Neural cell (in vitro differentiated cells): ENCODE measurements at regions not wholly inside any gene's neighbourhood (a gene's known extent, or its start where the extent isn't known, plus 50 kb on each side); places are given as distances from the start of the nearest gene placed in this dataset.

Experiments used
- H2AFZ ChIP-seq: fragments of 200-600, 300-800 bp; sonication (generic), shearing (Covaris generic); 2 replicates; pipeline ENCODE4 v1.6.0; 2014; ENCODE audit warnings: low read depth, mild to moderate bottlenecking, antibody characterized with exemption, low read length, moderate library complexity
- H3F3A ChIP-seq: fragments of 200-600 bp; shearing (Covaris generic); 2 replicates; pipeline ENCODE4 v1.6.1; 2016; ENCODE audit warnings: mild to moderate bottlenecking, moderate library complexity, mixed read lengths, antibody characterized with exemption, low read length; ENCODE audit not compliant: insufficient read depth, poor library complexity, severe bottlenecking
- H3K27ac ChIP-seq: fragments of 200-600, 300-800 bp; sonication (generic), shearing (Covaris generic); 2 replicates; pipeline ENCODE4 v1.5.1; 2014; ENCODE audit warnings: mild to moderate bottlenecking, low read length, moderate library complexity
- H3K27me3 ChIP-seq: fragments of 300-800, 200-600 bp; sonication (generic), shearing (Covaris generic); 2 replicates; pipeline ENCODE4 v1.6.0; 2014; ENCODE audit warnings: mild to moderate bottlenecking, low read depth, low read length, moderate library complexity; ENCODE audit not compliant: insufficient read depth
- H3K36me3 ChIP-seq: fragments of 300-800, 200-600 bp; sonication (generic), shearing (Covaris generic); 2 replicates; pipeline ENCODE4 v1.5.1; 2014; ENCODE audit warnings: mild to moderate bottlenecking, antibody characterized with exemption, low read length, moderate library complexity; ENCODE audit not compliant: insufficient read depth
- H3K4me2 ChIP-seq: fragments of 300-800, 200-600 bp; sonication (generic), shearing (Covaris generic); 2 replicates; pipeline ENCODE4 v1.6.0; 2014; ENCODE audit warnings: mild to moderate bottlenecking, low read length
- H3K4me3 ChIP-seq: fragments of 300-800, 200-600 bp; sonication (generic), shearing (Covaris generic); 2 replicates; pipeline ENCODE4 v1.5.1; 2014; ENCODE audit warnings: mild to moderate bottlenecking, low read length, moderate library complexity
- H3K79me2 ChIP-seq: fragments of 200-600 bp; shearing (Covaris generic); replicated peaks from 2 replicates; pipeline ENCODE4 v1.6.0; 2014; ENCODE audit warnings: mild to moderate bottlenecking, low read length, moderate library complexity; ENCODE audit not compliant: insufficient read depth
- H3K9ac ChIP-seq: fragments of 300-800, 200-600 bp; sonication (generic), shearing (Covaris generic); 2 replicates; pipeline ENCODE4 v1.6.1; 2016; ENCODE audit warnings: mild to moderate bottlenecking, low read length, mixed read lengths
- H3K9me2 ChIP-seq: fragments of 200-600 bp; shearing (Covaris generic); 2 replicates; pipeline ENCODE4 v1.6.1; 2016; ENCODE audit warnings: mild to moderate bottlenecking, low read length, mixed read lengths; ENCODE audit not compliant: insufficient read depth
- H3K9me3 ChIP-seq: fragments of 200-600, 300-800 bp; sonication (generic), shearing (Covaris generic); 2 replicates; pipeline ENCODE4 v1.6.1; 2016; ENCODE audit warnings: mild to moderate bottlenecking, mixed run types, low read length, moderate library complexity, mixed read lengths
- H4K20me1 ChIP-seq: fragments of 200-600 bp; shearing (Covaris generic); 2 replicates; pipeline ENCODE4 v1.6.1; 2016; ENCODE audit warnings: mild to moderate bottlenecking, mixed run types; ENCODE audit not compliant: insufficient read depth
- EP300 ChIP-seq: fragments of 450-650 bp; conservative IDR thresholded peaks from 2 replicates; pipeline ENCODE4 v1.6.1; 2014; ENCODE audit warnings: antibody characterized with exemption, mild to moderate bottlenecking, moderate library complexity; ENCODE audit not compliant: poor library complexity, severe bottlenecking
- EZH2 ChIP-seq: fragments of 200-600, 300-800 bp; shearing (Covaris generic), sonication (generic); IDR thresholded peaks from 2 replicates; pipeline ENCODE4 v1.6.1; 2014; ENCODE audit warnings: antibody characterized with exemption, low read length, borderline replicate concordance, mild to moderate bottlenecking; ENCODE audit not compliant: insufficient read depth, poor library complexity, severe bottlenecking
- MXI1 ChIP-seq: fragments of 450-650 bp; conservative IDR thresholded peaks from 2 replicates; pipeline ENCODE4 v1.6.1; 2014; ENCODE audit warnings: antibody characterized with exemption, mild to moderate bottlenecking; ENCODE audit not compliant: poor library complexity, severe bottlenecking
- POLR2AphosphoS5 ChIP-seq: IDR thresholded peaks from 2 replicates; pipeline ENCODE4 v1.6.1; 2012
- RAD21 ChIP-seq: fragments of 450-650 bp; conservative IDR thresholded peaks from 2 replicates; pipeline ENCODE4 v1.6.1; 2014; ENCODE audit warnings: antibody characterized with exemption, mild to moderate bottlenecking, moderate library complexity
- SMC3 ChIP-seq: fragments of 450-650 bp; conservative IDR thresholded peaks from 2 replicates; pipeline ENCODE4 v1.6.1; 2014; ENCODE audit warnings: antibody characterized with exemption, mild to moderate bottlenecking, moderate library complexity; ENCODE audit not compliant: poor library complexity
- TAF1 ChIP-seq: IDR thresholded peaks from 2 replicates; pipeline ENCODE4 v1.6.1; 2012; ENCODE audit warnings: low read depth
- TF ChIP-seq, protein P1 (sequence below): fragments of 450-650 bp; IDR thresholded peaks from 2 replicates; pipeline ENCODE4 v1.5.1; 2014; ENCODE audit warnings: antibody characterized with exemption, mild to moderate bottlenecking, moderate library complexity; ENCODE audit not compliant: poor library complexity, severe bottlenecking
- TF ChIP-seq, protein P2 (sequence below): IDR thresholded peaks from 2 replicates; pipeline ENCODE4 v1.6.1; 2012; ENCODE audit warnings: borderline replicate concordance

DNA sequence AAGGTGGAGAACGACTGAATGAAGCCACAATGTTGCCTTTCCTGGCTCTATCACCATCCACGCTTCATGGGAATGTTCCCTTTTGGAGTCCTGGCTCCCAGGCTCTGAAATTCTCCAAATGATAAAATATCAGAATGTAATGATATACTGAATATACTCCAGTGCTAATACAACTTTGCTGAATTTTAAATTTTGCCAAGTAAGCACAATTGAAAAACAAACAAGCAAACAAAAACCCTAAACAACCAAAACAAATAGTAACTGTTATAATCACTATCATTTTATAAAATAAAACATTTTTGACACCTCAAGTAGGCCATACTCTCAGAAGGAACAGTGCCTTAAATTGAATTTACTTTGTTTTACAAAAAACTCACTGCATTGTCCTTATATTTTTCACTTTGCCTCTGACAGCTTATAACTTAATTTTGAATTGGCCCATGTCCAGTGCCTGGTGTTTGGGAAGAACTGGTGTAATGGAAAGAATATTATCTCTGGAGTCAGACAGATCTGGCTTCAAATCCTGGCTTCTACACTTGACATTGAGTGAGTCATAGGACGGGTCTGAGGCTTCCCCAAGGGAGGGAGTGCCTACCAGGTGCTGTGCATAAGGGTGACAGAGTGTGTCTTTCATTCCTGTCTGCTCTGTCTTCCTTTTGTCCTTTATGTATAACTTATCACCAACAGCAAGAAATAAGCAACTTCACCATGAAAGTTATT is 698.3 kb downstream of the EPM2A start:
- no peaks in the 10 kb centered on the region for H3F3A ChIP-seq
- no peak overlapping the region for H3K4me3 ChIP-seq
- TF ChIP-seq, protein P1, sequence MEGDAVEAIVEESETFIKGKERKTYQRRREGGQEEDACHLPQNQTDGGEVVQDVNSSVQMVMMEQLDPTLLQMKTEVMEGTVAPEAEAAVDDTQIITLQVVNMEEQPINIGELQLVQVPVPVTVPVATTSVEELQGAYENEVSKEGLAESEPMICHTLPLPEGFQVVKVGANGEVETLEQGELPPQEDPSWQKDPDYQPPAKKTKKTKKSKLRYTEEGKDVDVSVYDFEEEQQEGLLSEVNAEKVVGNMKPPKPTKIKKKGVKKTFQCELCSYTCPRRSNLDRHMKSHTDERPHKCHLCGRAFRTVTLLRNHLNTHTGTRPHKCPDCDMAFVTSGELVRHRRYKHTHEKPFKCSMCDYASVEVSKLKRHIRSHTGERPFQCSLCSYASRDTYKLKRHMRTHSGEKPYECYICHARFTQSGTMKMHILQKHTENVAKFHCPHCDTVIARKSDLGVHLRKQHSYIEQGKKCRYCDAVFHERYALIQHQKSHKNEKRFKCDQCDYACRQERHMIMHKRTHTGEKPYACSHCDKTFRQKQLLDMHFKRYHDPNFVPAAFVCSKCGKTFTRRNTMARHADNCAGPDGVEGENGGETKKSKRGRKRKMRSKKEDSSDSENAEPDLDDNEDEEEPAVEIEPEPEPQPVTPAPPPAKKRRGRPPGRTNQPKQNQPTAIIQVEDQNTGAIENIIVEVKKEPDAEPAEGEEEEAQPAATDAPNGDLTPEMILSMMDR, result no peak
- no peak for TF ChIP-seq TAF1
- TF ChIP-seq EP300, result no peak
- no peak for TF ChIP-seq POLR2AphosphoS5
- TF ChIP-seq EZH2, result no peak
- TF ChIP-seq SMC3, result no peak
- TF ChIP-seq MXI1, result no peak
- TF ChIP-seq, protein P2, sequence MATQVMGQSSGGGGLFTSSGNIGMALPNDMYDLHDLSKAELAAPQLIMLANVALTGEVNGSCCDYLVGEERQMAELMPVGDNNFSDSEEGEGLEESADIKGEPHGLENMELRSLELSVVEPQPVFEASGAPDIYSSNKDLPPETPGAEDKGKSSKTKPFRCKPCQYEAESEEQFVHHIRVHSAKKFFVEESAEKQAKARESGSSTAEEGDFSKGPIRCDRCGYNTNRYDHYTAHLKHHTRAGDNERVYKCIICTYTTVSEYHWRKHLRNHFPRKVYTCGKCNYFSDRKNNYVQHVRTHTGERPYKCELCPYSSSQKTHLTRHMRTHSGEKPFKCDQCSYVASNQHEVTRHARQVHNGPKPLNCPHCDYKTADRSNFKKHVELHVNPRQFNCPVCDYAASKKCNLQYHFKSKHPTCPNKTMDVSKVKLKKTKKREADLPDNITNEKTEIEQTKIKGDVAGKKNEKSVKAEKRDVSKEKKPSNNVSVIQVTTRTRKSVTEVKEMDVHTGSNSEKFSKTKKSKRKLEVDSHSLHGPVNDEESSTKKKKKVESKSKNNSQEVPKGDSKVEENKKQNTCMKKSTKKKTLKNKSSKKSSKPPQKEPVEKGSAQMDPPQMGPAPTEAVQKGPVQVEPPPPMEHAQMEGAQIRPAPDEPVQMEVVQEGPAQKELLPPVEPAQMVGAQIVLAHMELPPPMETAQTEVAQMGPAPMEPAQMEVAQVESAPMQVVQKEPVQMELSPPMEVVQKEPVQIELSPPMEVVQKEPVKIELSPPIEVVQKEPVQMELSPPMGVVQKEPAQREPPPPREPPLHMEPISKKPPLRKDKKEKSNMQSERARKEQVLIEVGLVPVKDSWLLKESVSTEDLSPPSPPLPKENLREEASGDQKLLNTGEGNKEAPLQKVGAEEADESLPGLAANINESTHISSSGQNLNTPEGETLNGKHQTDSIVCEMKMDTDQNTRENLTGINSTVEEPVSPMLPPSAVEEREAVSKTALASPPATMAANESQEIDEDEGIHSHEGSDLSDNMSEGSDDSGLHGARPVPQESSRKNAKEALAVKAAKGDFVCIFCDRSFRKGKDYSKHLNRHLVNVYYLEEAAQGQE, result no peak
- TF ChIP-seq RAD21, result no peak
- H3K9me3 ChIP-seq, result no peaks in the 10 kb centered on the region
- H4K20me1 ChIP-seq, result no peaks in the 10 kb centered on the region
- H2AFZ ChIP-seq, result no peak overlapping the region
- no peak overlapping the region for H3K9ac ChIP-seq
- H3K9me2 ChIP-seq, result no peaks in the 10 kb centered on the region
- no peaks in the 10 kb centered on the region for H3K27me3 ChIP-seq
- no peak overlapping the region for H3K27ac ChIP-seq
- H3K36me3 ChIP-seq, result no peaks in the 10 kb centered on the region
- no peak overlapping the region for H3K4me2 ChIP-seq
- no peaks in the 10 kb centered on the region for H3K79me2 ChIP-seq

DNA sequence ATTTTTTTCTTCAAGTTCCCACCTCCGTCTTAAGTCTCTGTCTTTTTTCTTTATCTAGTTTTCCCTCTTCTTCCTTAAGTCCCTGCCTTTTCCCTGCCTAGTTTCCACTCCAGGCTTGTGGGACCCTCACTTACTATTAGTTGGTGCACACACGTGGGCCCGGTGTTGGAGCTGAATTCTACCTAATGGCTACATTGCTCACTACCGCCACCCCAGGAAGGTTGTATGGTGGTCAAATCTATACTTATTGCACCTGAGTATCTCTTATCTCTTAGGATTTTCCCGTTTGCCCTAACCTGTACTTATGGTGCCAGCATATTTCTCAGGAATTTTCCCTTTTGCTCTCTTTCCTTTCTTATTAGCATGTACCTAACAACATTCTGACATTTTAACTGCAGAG is 692.8 kb downstream of the EPM2A start:
- H3F3A ChIP-seq, result no peaks in the 10 kb centered on the region
- H3K4me3 ChIP-seq, result no peak overlapping the region
- no peak overlapping the region for H3K4me2 ChIP-seq
- no peaks in the 10 kb centered on the region for H3K36me3 ChIP-seq
- no peak overlapping the region for H2AFZ ChIP-seq
- H3K27me3 ChIP-seq, result no peaks in the 10 kb centered on the region
- H3K9ac ChIP-seq, result no peak overlapping the region
- H3K79me2 ChIP-seq, result no peaks in the 10 kb centered on the region
- H3K9me2 ChIP-seq, result no peaks in the 10 kb centered on the region
- no peaks in the 10 kb centered on the region for H3K9me3 ChIP-seq
- H4K20me1 ChIP-seq, result no peaks in the 10 kb centered on the region
- no peak overlapping the region for H3K27ac ChIP-seq
- TF ChIP-seq SMC3 (no peak), MXI1 (no peak), EZH2 (no peak), RAD21 (no peak), EP300 (no peak), TAF1 (no peak), POLR2AphosphoS5 (no peak)
- TF ChIP-seq, protein P2, result no peak
- TF ChIP-seq, protein P1, result no peak
